C4-2B (cell line): ENCODE measurements at regions not wholly inside any gene's neighbourhood (a gene's known extent, or its start where the extent isn't known, plus 50 kb on each side); places are given as distances from the start of the nearest gene placed in this dataset.

Experiments
- H3K27ac ChIP-seq: fragments of 450-650 bp; 2 replicates; pipeline ENCODE4 v1.5.1; 2017
- ZFX ChIP-seq: fragments of 450-650 bp; IDR thresholded peaks from 2 replicates; pipeline ENCODE4 v1.6.1; 2017
- TF ChIP-seq, protein P1 (sequence below): fragments of 450-650 bp; conservative IDR thresholded peaks from 2 replicates; pipeline ENCODE4 v1.5.1; 2017; ENCODE audit warnings: mild to moderate bottlenecking

DNA sequence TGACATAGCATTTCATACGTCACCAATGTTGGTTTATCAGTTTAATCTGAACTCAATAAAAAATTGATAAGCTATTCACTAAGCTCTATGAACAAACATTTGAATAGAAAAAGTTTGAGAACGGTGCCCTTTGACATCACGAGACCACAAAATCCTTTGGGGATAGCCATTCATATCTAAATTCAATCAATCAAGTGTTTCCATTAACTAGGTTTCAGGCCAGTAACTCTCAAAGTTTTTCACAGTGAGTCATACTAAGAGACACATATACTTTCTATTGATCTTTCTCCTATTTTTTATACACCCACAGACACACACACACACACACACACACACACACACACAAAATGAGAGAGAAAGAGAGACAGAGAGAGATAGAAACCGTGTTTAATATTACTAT, 235.4 kb upstream of the SNX7 start:
- TF ChIP-seq, protein P1, sequence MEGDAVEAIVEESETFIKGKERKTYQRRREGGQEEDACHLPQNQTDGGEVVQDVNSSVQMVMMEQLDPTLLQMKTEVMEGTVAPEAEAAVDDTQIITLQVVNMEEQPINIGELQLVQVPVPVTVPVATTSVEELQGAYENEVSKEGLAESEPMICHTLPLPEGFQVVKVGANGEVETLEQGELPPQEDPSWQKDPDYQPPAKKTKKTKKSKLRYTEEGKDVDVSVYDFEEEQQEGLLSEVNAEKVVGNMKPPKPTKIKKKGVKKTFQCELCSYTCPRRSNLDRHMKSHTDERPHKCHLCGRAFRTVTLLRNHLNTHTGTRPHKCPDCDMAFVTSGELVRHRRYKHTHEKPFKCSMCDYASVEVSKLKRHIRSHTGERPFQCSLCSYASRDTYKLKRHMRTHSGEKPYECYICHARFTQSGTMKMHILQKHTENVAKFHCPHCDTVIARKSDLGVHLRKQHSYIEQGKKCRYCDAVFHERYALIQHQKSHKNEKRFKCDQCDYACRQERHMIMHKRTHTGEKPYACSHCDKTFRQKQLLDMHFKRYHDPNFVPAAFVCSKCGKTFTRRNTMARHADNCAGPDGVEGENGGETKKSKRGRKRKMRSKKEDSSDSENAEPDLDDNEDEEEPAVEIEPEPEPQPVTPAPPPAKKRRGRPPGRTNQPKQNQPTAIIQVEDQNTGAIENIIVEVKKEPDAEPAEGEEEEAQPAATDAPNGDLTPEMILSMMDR = no peak
- no peak for TF ChIP-seq ZFX
- no peak overlapping the region for H3K27ac ChIP-seq

- no peak overlapping the region for H3K27ac ChIP-seq
- TF ChIP-seq, protein P1 = no peak
- no peak for TF ChIP-seq ZFX
Observed at GRCh38 chr1:98422816-98423215, 238.7 kb upstream of the SNX7 start.

GRCh38 chr1:98421085-98421435, 240.5 kb upstream of the SNX7 start:
- TF ChIP-seq, protein P1 = no peak
- TF ChIP-seq ZFX = no peak
- no peak overlapping the region for H3K27ac ChIP-seq

DNA sequence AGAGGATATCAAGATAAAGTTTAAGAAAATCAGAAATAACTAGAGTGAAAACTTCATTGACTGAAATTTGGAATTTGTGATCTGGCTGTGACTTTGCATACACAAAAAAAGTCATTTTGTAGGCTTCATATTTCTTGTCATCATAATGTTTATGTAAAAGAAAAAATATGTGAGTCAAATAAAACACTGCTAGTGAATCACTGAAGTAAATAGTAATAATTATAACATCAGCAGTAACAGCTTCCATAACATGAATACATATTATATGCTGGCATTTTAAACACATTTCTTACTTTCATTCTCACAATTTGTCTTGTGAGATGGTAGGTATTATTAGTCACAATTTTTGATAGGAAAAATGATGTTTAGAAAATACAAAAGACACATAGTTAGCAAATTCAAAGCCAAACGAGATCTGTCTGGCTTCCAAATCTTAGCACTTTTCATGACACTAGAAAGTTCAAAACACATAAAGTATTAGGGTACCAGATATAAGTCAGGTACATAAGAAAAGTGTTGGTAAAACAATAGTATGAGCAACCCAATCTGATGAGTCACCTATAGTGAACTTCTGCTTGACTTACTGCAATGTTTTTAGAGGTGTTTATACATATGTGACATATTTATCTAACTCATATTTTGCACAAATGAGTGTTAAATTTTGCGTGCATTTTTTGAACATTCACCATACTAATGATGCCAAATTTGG, 241.0 kb upstream of the SNX7 start:
- TF ChIP-seq, protein P1 = no peak
- TF ChIP-seq ZFX = no peak

DNA sequence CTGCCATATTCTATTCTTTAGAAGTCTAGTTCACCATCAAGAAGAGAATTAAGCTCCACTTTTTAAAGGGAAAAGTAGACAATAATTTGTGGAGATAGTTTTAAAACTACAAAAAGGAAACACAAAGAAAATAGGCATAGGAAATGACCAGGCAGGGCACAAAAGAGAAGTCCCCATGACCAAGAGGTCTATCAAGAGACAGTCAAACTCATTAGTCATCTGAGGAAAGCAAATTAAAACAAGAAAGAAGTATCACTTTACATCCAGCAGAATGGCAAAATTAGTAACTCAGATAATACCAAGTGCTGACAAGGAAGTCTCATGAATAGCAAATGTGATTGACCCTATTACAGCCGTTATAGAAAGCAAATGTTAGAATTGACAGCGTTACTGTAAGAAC, 243.7 kb upstream of the SNX7 start:
- H3K27ac ChIP-seq = no peak overlapping the region
- TF ChIP-seq, protein P1 = no peak
- no peak for TF ChIP-seq ZFX

More for the DNA sequence above, 241.0 kb upstream of the SNX7 start:
- H3K27ac ChIP-seq = no peak overlapping the region

DNA sequence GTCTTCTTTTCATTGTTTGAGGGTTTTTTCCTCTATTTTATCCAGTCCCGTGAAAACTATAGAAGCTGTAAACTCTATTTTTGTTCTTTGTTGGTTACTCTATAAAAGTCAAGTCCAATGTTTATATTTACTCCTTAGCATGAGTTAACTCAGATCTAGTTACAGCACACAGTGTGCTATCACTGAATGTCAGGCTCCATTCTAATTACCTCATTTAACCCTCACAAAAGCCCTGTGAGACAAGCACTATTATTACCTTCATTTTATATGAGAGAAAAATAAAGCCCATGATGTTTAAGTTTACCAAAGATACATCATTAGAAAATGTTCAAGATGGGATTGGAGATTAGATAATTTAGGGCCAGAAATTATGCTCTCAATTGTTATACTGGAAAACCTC, 251.4 kb upstream of the SNX7 start:
- TF ChIP-seq ZFX = no peak
- TF ChIP-seq, protein P1 = no peak
- no peak overlapping the region for H3K27ac ChIP-seq

DNA sequence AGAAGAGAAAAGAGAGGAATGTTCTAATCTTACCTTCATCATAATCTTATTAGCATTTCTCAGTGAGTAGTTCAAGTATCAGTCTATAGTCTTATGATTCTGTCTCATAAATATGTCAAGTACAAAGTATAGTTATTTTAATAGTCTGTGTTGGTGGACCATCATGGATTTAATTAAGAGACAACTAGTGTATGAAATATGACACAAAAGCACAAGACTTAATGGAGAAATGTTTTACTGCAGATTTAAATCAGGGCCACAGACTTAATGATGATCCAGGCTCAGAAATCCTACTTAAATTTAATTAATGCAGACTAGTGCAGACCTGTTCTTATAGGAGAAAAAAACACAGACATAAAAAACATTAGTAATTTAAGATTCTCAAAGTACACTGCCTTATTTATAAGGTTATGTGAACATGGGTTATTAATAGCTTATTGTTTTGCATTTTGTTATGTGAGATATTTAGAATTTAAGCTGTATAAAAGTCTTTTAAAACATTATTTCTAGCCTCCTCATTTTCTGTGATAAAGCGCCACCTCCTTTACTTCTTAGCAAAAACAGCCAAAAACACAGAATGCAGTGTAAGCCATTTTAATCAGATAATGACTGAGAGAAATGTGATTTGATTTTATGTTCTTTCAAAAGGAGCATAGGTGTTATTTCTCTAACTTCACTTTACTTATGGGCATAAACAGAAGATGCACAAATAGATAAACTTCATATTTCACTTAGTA, 255.0 kb upstream of the SNX7 start:
- no peak for TF ChIP-seq ZFX
- TF ChIP-seq, protein P1 = no peak; the same call in 1 of the 2 replicates
- no peak overlapping the region for H3K27ac ChIP-seq
